ENCODE measurements at regions not wholly inside any gene's neighbourhood (a gene's known extent, or its start where the extent isn't known, plus 50 kb on each side); places are given as distances from the start of the nearest gene placed in this dataset.

GRCh38 chr17:6940186-6940649 lies 55.6 kb upstream of the ALOX12 start:
- DNase-seq (ENCODE audit: low spot score), result peak; percentile 26

- DNase-seq (ENCODE audit: low spot score), result no peak
Measured at GRCh38 chr17:6941989-6942388, 53.9 kb upstream of the ALOX12 start.

GRCh38 chr17:6943406-6943805 lies 52.4 kb upstream of the ALOX12 start:
- DNase-seq (ENCODE audit: low spot score), result no peak
